ENCODE measurements at regions not wholly inside any gene's neighbourhood (a gene's known extent, or its start where the extent isn't known, plus 50 kb on each side); places are given as distances from the start of the nearest gene placed in this dataset.
"Not testable (repeated sequence)": the region's sequence is repeated elsewhere in the genome, so short reads cannot be mapped to it uniquely, and the experiment has no call there.

GRCh38 chr11:22552885-22553284, 72.7 kb downstream of the FANCF start:
- peaks cover 0 to 5% (median 0%) of the 10 kb centered on the region in 7 donors for H3K9me3 Mint-ChIP-seq
- H3K4me3 Mint-ChIP-seq = no peak overlapping the region
- H3K27ac Mint-ChIP-seq = no peak overlapping the region
- Histone ChIP-seq H3K27me3 (ENCODE audit: control insufficient read depth, insufficient read depth, low read length) (no peaks in the 10 kb centered on the region), H3K27ac (ENCODE audit: insufficient read depth, low read length, poor library complexity, severe bottlenecking) (no peak overlapping the region), H3K9me3 (ENCODE audit: control insufficient read depth in 2 of 2, low read length in 2 of 2) (no peaks in the 10 kb centered on the region), H3K36me3 (ENCODE audit: control insufficient read depth, insufficient read depth, low read length) (no peaks in the 10 kb centered on the region), H3K4me1 (ENCODE audit: control insufficient read depth, insufficient read depth, low read length, poor library complexity, severe bottlenecking) (no peaks in the 10 kb centered on the region), H3K4me3 (ENCODE audit: low read depth, low read length) (no peak overlapping the region)
- DNase-seq = no peak
- no peaks in the 10 kb centered on the region for H3K4me1 Mint-ChIP-seq
- no peak for ATAC-seq (ENCODE audit: low read depth in 2 of 2)
- H3K27me3 Mint-ChIP-seq = no peaks in the 10 kb centered on the region
- H3K36me3 Mint-ChIP-seq = no peaks in the 10 kb centered on the region

GRCh38 chr11:22546746-22547145, 78.9 kb downstream of the FANCF start:
- H3K4me1 Mint-ChIP-seq = no peaks in the 10 kb centered on the region
- Histone ChIP-seq H3K27me3 (ENCODE audit: control insufficient read depth, insufficient read depth, low read length) (no peaks in the 10 kb centered on the region), H3K9me3 (ENCODE audit: control insufficient read depth in 2 of 2, low read length in 2 of 2) (no peaks in the 10 kb centered on the region), H3K36me3 (ENCODE audit: control insufficient read depth, insufficient read depth, low read length) (no peaks in the 10 kb centered on the region), H3K4me1 (ENCODE audit: control insufficient read depth, insufficient read depth, low read length, poor library complexity, severe bottlenecking) (no peaks in the 10 kb centered on the region), H3K4me3 (ENCODE audit: low read depth, low read length) (no peak overlapping the region), H3K27ac (ENCODE audit: insufficient read depth, low read length, poor library complexity, severe bottlenecking) (no peak overlapping the region)
- H3K9me3 Mint-ChIP-seq = peaks cover 0 to 4% (median 0%) of the 10 kb centered on the region in 7 donors
- no peak overlapping the region for H3K4me3 Mint-ChIP-seq
- H3K36me3 Mint-ChIP-seq = no peaks in the 10 kb centered on the region
- H3K27ac Mint-ChIP-seq = no peak overlapping the region
- DNase-seq (no peak), ATAC-seq (ENCODE audit: low read depth in 2 of 2) (no peak)
- no peaks in the 10 kb centered on the region for H3K27me3 Mint-ChIP-seq

- Histone ChIP-seq H3K4me1 (ENCODE audit: control insufficient read depth, insufficient read depth, low read length, poor library complexity, severe bottlenecking) (no peaks in the 10 kb centered on the region), H3K27me3 (ENCODE audit: control insufficient read depth, insufficient read depth, low read length) (no peaks in the 10 kb centered on the region), H3K4me3 (ENCODE audit: low read depth, low read length) (no peak overlapping the region), H3K27ac (ENCODE audit: insufficient read depth, low read length, poor library complexity, severe bottlenecking) (no peak overlapping the region), H3K9me3 (ENCODE audit: control insufficient read depth in 2 of 2, low read length in 2 of 2) (no peaks in the 10 kb centered on the region), H3K36me3 (ENCODE audit: control insufficient read depth, insufficient read depth, low read length) (no peaks in the 10 kb centered on the region)
- peaks cover under 1% of the 10 kb centered on the region for H3K27me3 Mint-ChIP-seq
- H3K27ac Mint-ChIP-seq = no peak overlapping the region
- H3K9me3 Mint-ChIP-seq = peaks cover 0 to 4% (median 0%) of the 10 kb centered on the region in 7 donors
- H3K4me3 Mint-ChIP-seq = no peak overlapping the region
- H3K36me3 Mint-ChIP-seq = no peaks in the 10 kb centered on the region
- ATAC-seq (ENCODE audit: low read depth in 2 of 2) = no peak
- DNase-seq = no peak
- no peaks in the 10 kb centered on the region for H3K4me1 Mint-ChIP-seq
Observed at GRCh38 chr11:22543261-22543660, 82.4 kb downstream of the FANCF start.

- Histone ChIP-seq H3K4me1 (ENCODE audit: control insufficient read depth, insufficient read depth, low read length, poor library complexity, severe bottlenecking) (no peaks in the 10 kb centered on the region), H3K9me3 (ENCODE audit: control insufficient read depth in 2 of 2, low read length in 2 of 2) (no peaks in the 10 kb centered on the region), H3K4me3 (ENCODE audit: low read depth, low read length) (no peak overlapping the region), H3K36me3 (ENCODE audit: control insufficient read depth, insufficient read depth, low read length) (no peaks in the 10 kb centered on the region), H3K27me3 (ENCODE audit: control insufficient read depth, insufficient read depth, low read length) (no peaks in the 10 kb centered on the region), H3K27ac (ENCODE audit: insufficient read depth, low read length, poor library complexity, severe bottlenecking) (no peak overlapping the region)
- Mint-ChIP-seq H3K4me1 (no peaks in the 10 kb centered on the region), H3K27me3 (peaks cover 4% of the 10 kb centered on the region), H3K27ac (no peak overlapping the region), H3K9me3 (peaks cover 0 to 1% (median 0%) of the 10 kb centered on the region in 7 donors), H3K36me3 (no peaks in the 10 kb centered on the region), H3K4me3 (no peak overlapping the region)
- no peak for ATAC-seq (ENCODE audit: low read depth in 2 of 2)
- DNase-seq = no peak
Observed at GRCh38 chr11:22539821-22540256, 85.8 kb downstream of the FANCF start.

GRCh38 chr11:22536071-22536470, 89.6 kb downstream of the FANCF start:
- Mint-ChIP-seq H3K4me3 (no peak overlapping the region), H3K4me1 (no peaks in the 10 kb centered on the region), H3K27ac (no peak overlapping the region), H3K27me3 (peaks cover 4% of the 10 kb centered on the region), H3K9me3 (no peaks in the 10 kb centered on the region), H3K36me3 (no peaks in the 10 kb centered on the region)
- Histone ChIP-seq H3K4me3 (ENCODE audit: low read depth, low read length) (no peak overlapping the region), H3K4me1 (ENCODE audit: control insufficient read depth, insufficient read depth, low read length, poor library complexity, severe bottlenecking) (no peaks in the 10 kb centered on the region), H3K27me3 (ENCODE audit: control insufficient read depth, insufficient read depth, low read length) (no peaks in the 10 kb centered on the region), H3K36me3 (ENCODE audit: control insufficient read depth, insufficient read depth, low read length) (no peaks in the 10 kb centered on the region), H3K9me3 (ENCODE audit: control insufficient read depth in 2 of 2, low read length in 2 of 2) (no peaks in the 10 kb centered on the region), H3K27ac (ENCODE audit: insufficient read depth, low read length, poor library complexity, severe bottlenecking) (no peak overlapping the region)
- no peak for ATAC-seq (ENCODE audit: low read depth in 2 of 2)
- DNase-seq = no peak

- not testable (repeated sequence) for H3K27ac Mint-ChIP-seq; ATAC-seq (ENCODE audit: low read depth in 2 of 2); H3K4me3 Mint-ChIP-seq; H3K9me3 ChIP-seq (ENCODE audit: control insufficient read depth in 2 of 2, low read length in 2 of 2); H3K27ac ChIP-seq (ENCODE audit: insufficient read depth, low read length, poor library complexity, severe bottlenecking); H3K27me3 ChIP-seq (ENCODE audit: control insufficient read depth, insufficient read depth, low read length); H3K4me1 Mint-ChIP-seq; H3K36me3 Mint-ChIP-seq; DNase-seq; H3K9me3 Mint-ChIP-seq; H3K4me1 ChIP-seq (ENCODE audit: control insufficient read depth, insufficient read depth, low read length, poor library complexity, severe bottlenecking); H3K27me3 Mint-ChIP-seq; H3K36me3 ChIP-seq (ENCODE audit: control insufficient read depth, insufficient read depth, low read length); H3K4me3 ChIP-seq (ENCODE audit: low read depth, low read length)
Observed at GRCh38 chr11:22528612-22529429, 96.8 kb downstream of the FANCF start.

GRCh38 chr11:22522225-22522624, 103.4 kb downstream of the FANCF start:
- Histone ChIP-seq H3K36me3 (ENCODE audit: control insufficient read depth, insufficient read depth, low read length) (no peaks in the 10 kb centered on the region), H3K4me1 (ENCODE audit: control insufficient read depth, insufficient read depth, low read length, poor library complexity, severe bottlenecking) (no peaks in the 10 kb centered on the region), H3K27me3 (ENCODE audit: control insufficient read depth, insufficient read depth, low read length) (no peaks in the 10 kb centered on the region), H3K4me3 (ENCODE audit: low read depth, low read length) (no peak overlapping the region), H3K27ac (ENCODE audit: insufficient read depth, low read length, poor library complexity, severe bottlenecking) (no peak overlapping the region), H3K9me3 (ENCODE audit: control insufficient read depth in 2 of 2, low read length in 2 of 2) (no peaks in the 10 kb centered on the region)
- ATAC-seq (ENCODE audit: low read depth in 2 of 2) = no peak
- Mint-ChIP-seq H3K9me3 (peaks cover 0 to 5% (median 0%) of the 10 kb centered on the region in 7 donors), H3K4me1 (no peaks in the 10 kb centered on the region), H3K4me3 (no peak overlapping the region), H3K27ac (no peak overlapping the region), H3K36me3 (no peaks in the 10 kb centered on the region), H3K27me3 (no peaks in the 10 kb centered on the region)
- DNase-seq = no peak

- ATAC-seq (ENCODE audit: low read depth in 2 of 2) = no peak
Observed at GRCh38 chr11:22521226-22521625, 104.4 kb downstream of the FANCF start.

More at GRCh38 chr11:22521226-22521625, 104.4 kb downstream of the FANCF start:
- no peaks in the 10 kb centered on the region for H3K4me1 ChIP-seq (ENCODE audit: control insufficient read depth, insufficient read depth, low read length, poor library complexity, severe bottlenecking)
- H3K27me3 ChIP-seq (ENCODE audit: control insufficient read depth, insufficient read depth, low read length) = no peaks in the 10 kb centered on the region
- Mint-ChIP-seq H3K4me1 (no peaks in the 10 kb centered on the region), H3K36me3 (no peaks in the 10 kb centered on the region), H3K4me3 (no peak overlapping the region), H3K27me3 (no peaks in the 10 kb centered on the region), H3K27ac (no peak overlapping the region), H3K9me3 (peaks cover 0 to 5% (median 0%) of the 10 kb centered on the region in 7 donors)
- H3K36me3 ChIP-seq (ENCODE audit: control insufficient read depth, insufficient read depth, low read length) = no peaks in the 10 kb centered on the region
- no peak overlapping the region for H3K27ac ChIP-seq (ENCODE audit: insufficient read depth, low read length, poor library complexity, severe bottlenecking)
- DNase-seq = no peak
- no peaks in the 10 kb centered on the region for H3K9me3 ChIP-seq (ENCODE audit: control insufficient read depth in 2 of 2, low read length in 2 of 2)
- H3K4me3 ChIP-seq (ENCODE audit: low read depth, low read length) = no peak overlapping the region
